Esophagus squamous epithelium (tissue), 4 donors: ENCODE measurements at regions not wholly inside any gene's neighbourhood (a gene's known extent, or its start where the extent isn't known, plus 50 kb on each side); places are given as distances from the start of the nearest gene placed in this dataset.

Experiments used
- CTCF ChIP-seq, 6 experiments: fragments of 450-650 bp in 4 of 6; fragments of 200-600 bp in 2 of 6; sonication (generic) in 2 of 6; IDR thresholded peaks; one replicate each; pipeline ENCODE4 v1.5.1; 2016 to 2019; ENCODE audit warnings: antibody characterized with exemption in 6 of 6, mild to moderate bottlenecking in 4 of 6, moderate library complexity in 4 of 6
- POLR2A ChIP-seq, 4 donors: fragments of 450-650 bp; IDR thresholded peaks; one replicate each; pipeline ENCODE4 v1.6.1; 2017; ENCODE audit warnings: antibody characterized with exemption in 4 of 4, mild to moderate bottlenecking in 4 of 4, moderate library complexity in 3 of 4

GRCh38 chr2:83860320-83860719 lies 598.8 kb downstream of the SUCLG1 start:
- TF ChIP-seq CTCF (IDR thresholded peaks at IDR 0.05) (no peak), POLR2A (IDR thresholded peaks at IDR 0.05) (no peak)
